ENCODE measurements at regions not wholly inside any gene's neighbourhood (a gene's known extent, or its start where the extent isn't known, plus 50 kb on each side); places are given as distances from the start of the nearest gene placed in this dataset.

DNA sequence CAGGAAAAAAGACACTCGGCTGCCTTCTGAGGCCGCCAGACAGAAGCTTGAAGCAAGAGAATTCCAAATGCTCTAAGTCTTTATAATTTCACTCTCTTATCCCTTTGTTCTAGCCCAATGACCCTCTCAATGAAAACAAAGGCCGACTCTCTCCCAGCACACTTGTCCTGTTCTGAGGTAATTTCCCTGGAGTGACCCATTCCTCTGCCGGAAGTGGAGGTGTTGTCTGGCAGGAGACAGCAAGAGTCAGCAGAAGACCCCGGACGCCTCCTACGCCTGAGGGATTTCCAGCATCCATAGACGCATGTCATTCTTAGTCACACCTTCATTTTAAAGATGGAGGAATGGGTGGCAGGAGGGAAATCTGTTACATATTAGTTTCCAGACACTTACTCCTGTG lies 110.3 kb downstream of the SOD2 start (continued):
- TF ChIP-seq RNF2 (IDR thresholded peaks at IDR 0.05), result no peak
- no peak for TF ChIP-seq ZNF431 (CRISPR knock-in tag; IDR thresholded peaks at IDR 0.05)
- TF ChIP-seq NRF1 (conservative IDR thresholded peaks at IDR 0.05 in 1 of 2, IDR thresholded peaks at IDR 0.05 in 1 of 2), result no peak
- TF ChIP-seq GABPB1 (CRISPR knock-in tag; IDR thresholded peaks at IDR 0.05), result no peak

DNA sequence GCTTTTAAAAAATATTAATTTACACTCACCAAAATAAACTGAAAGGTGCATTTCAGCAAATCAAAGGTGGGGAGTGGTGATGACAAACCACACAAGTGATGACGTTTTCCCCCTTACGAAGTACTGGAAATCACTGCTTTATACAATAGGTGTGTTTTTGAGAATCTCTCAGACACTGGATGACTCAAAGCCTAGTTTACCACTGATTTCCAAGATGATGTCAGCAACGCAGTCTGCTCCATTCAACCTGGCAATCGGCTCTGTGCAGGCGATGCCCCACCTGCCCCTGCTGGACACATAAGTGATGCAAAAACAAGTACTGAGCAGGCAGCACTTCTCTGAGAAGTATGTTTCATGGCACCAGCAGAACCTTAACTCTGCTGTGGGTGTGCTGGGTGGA lies 114.4 kb downstream of the SOD2 start:
- ChIA-PET CTCF (ENCODE audit: low intra/inter-chr PET ratio) (no interaction called here), POLR2A (no interaction called here)
- no peak for DNase-seq (ENCODE audit: extremely low read depth in 1 of 4, low spot score in 3 of 4)
- Histone ChIP-seq H3K9me3 (replicated peaks; ENCODE audit: control insufficient read depth, insufficient read depth, low read depth, low read length) (no peaks in the 10 kb centered on the region; the same call in 1 of the 2 replicates), H3K36me3 (ENCODE audit: control insufficient read depth, insufficient read depth, low read length) (no peaks in the 10 kb centered on the region), H3K79me2 (ENCODE audit: control insufficient read depth, insufficient read depth, low read length) (no peaks in the 10 kb centered on the region), H3K9me1 (ENCODE audit: control insufficient read depth, insufficient read depth, low read length) (no peaks in the 10 kb centered on the region), H3K4me2 (ENCODE audit: insufficient read depth, low read length) (no peak overlapping the region), H3K4me1 (replicated peaks in 1 of 2; ENCODE audit: control insufficient read depth in 2 of 2, insufficient read depth in 2 of 2, low read length in 2 of 2) (no peaks in the 10 kb centered on the region), H2AFZ (ENCODE audit: low read depth, low read length) (no peak overlapping the region), H3K4me3 (no peak overlapping the region), H3K27ac (ENCODE audit: extremely low read depth, low read depth, low read length) (no peak overlapping the region), H4K20me1 (replicated peaks; ENCODE audit: control insufficient read depth, insufficient read depth, low read length) (no peaks in the 10 kb centered on the region), H3K9ac (ENCODE audit: insufficient read depth in 1 of 2, low read depth in 2 of 2, low read length in 2 of 2) (no peak overlapping the region), H3K27me3 (ENCODE audit: control insufficient read depth in 2 of 2, insufficient read depth in 2 of 2, low read length in 2 of 2) (peaks cover 28 to 42% of the 10 kb centered on the region in 2 experiments; a peak in 4 of 5 replicates)
- in situ Hi-C loops (cut with MboI) (no loop called here), intact Hi-C loops (cut with micrococcal nuclease) (no loop called here)
- BruUV-seq (replicated peaks), result no TSS peak
- WGBS (ENCODE audit: insufficient coverage, low coverage, missing lambda C conversion rate), result 0% methylated on average over 5 of the region's 5 CpGs
- no peak for ATAC-seq
- no peak for FAIRE-seq
- TF ChIP-seq MLLT1 (IDR thresholded peaks at IDR 0.05), result no peak
- TF ChIP-seq ATF3 (IDR thresholded peaks at IDR 0.05), result peak; percentile 19; the same call in 1 of the 2 replicates
- TF ChIP-seq ATF3 (CRISPR knock-in tag; conservative IDR thresholded peaks at IDR 0.05), result no peak

All from K562 (cell line).